GM18870 (cell line): ENCODE measurements at regions not wholly inside any gene's neighbourhood (a gene's known extent, or its start where the extent isn't known, plus 50 kb on each side); places are given as distances from the start of the nearest gene placed in this dataset.
"Not testable (repeated sequence)": the region's sequence is repeated elsewhere in the genome, so short reads cannot be mapped to it uniquely, and the experiment has no call there.

Source experiments
- ATAC-seq: cut with Tn5 transposase; IDR thresholded peaks from one replicate; pipeline ENCODE4 v1.9.1; 2021; ENCODE audit warnings: moderate library complexity; ENCODE audit not compliant: unreplicated experiment

- ATAC-seq: no peak
These were observed 2044.9 kb upstream of the CDH6 start for GRCh38 chr5:29148581-29148980.

- ATAC-seq: no peak
These were observed 2045.4 kb upstream of the CDH6 start for GRCh38 chr5:29148073-29148472.

- ATAC-seq: no peak
These were observed 2050.2 kb upstream of the CDH6 start for GRCh38 chr5:29143266-29143665.

GRCh38 chr5:29134418-29134817, 2059.1 kb upstream of the CDH6 start:
- ATAC-seq: no peak

GRCh38 chr5:29131285-29131684, 2062.2 kb upstream of the CDH6 start:
- no peak for ATAC-seq

GRCh38 chr5:29130786-29131185, 2062.7 kb upstream of the CDH6 start:
- ATAC-seq: no peak

GRCh38 chr5:29127524-29128156, 2065.8 kb upstream of the CDH6 start:
- not testable (repeated sequence) for ATAC-seq

GRCh38 chr5:29126462-29126861, 2067.0 kb upstream of the CDH6 start:
- not testable (repeated sequence) for ATAC-seq

- no peak for ATAC-seq
These were observed 2071.2 kb upstream of the CDH6 start for GRCh38 chr5:29122306-29122705.

- no peak for ATAC-seq
These were observed 2076.0 kb upstream of the CDH9 start for GRCh38 chr5:29114331-29114768.

- ATAC-seq: no peak
These were observed 2075.1 kb upstream of the CDH9 start for GRCh38 chr5:29113516-29113915.

- ATAC-seq: no peak
These were observed 2061.2 kb upstream of the CDH9 start for GRCh38 chr5:29099585-29099984.

GRCh38 chr5:29089591-29090130, 2051.3 kb upstream of the CDH9 start:
- no peak for ATAC-seq

GRCh38 chr5:29085142-29085541, 2046.8 kb upstream of the CDH9 start:
- ATAC-seq: no peak

GRCh38 chr5:29079771-29080170, 2041.4 kb upstream of the CDH9 start:
- no peak for ATAC-seq

GRCh38 chr5:29077451-29077850, 2039.1 kb upstream of the CDH9 start:
- ATAC-seq: no peak

- no peak for ATAC-seq
These were observed 2030.7 kb upstream of the CDH9 start for GRCh38 chr5:29069104-29069402.

- no peak for ATAC-seq
These were observed 2023.0 kb upstream of the CDH9 start for GRCh38 chr5:29061381-29061780.

- ATAC-seq: no peak
These were observed 2016.3 kb upstream of the CDH9 start for GRCh38 chr5:29054694-29055093.

GRCh38 chr5:29054282-29054681, 2015.9 kb upstream of the CDH9 start:
- no peak for ATAC-seq

GRCh38 chr5:29051509-29051908, 2013.1 kb upstream of the CDH9 start:
- ATAC-seq: no peak

- ATAC-seq: no peak
These were observed 2003.8 kb upstream of the CDH9 start for GRCh38 chr5:29042152-29042551.

- ATAC-seq: no peak
These were observed 2002.0 kb upstream of the CDH9 start for GRCh38 chr5:29040404-29040803.
